ENCODE measurements at regions not wholly inside any gene's neighbourhood (a gene's known extent, or its start where the extent isn't known, plus 50 kb on each side); places are given as distances from the start of the nearest gene placed in this dataset.

GRCh38 chr11:107123022-107123421, 104.7 kb upstream of the GUCY1A2 start:
- ChIA-PET CTCF (no interaction called here), POLR2A (no interaction called here)
- Histone ChIP-seq H3K4me3 (ENCODE audit: low read depth, low read length) (no peak overlapping the region), H3K9me3 (ENCODE audit: control insufficient read depth, insufficient read depth, low read depth, low read length) (no peaks in the 10 kb centered on the region), H3K4me1 (ENCODE audit: control insufficient read depth, insufficient read depth, low read length) (no peaks in the 10 kb centered on the region), H3K27ac (ENCODE audit: extremely low read depth, low read depth, low read length) (no peak overlapping the region), H3K36me3 (ENCODE audit: control insufficient read depth in 2 of 2, insufficient read depth in 1 of 2, low read length in 2 of 2) (no peaks in the 10 kb centered on the region)
- TF ChIP-seq ZNF24 (tag by site-specific recombination; IDR thresholded peaks at IDR 0.05) (no peak), ZNF18 (tag by site-specific recombination; IDR thresholded peaks at IDR 0.05) (no peak), FEZF1 (tag by site-specific recombination; IDR thresholded peaks at IDR 0.05) (no peak), ZNF560 (tag by site-specific recombination; IDR thresholded peaks at IDR 0.05; ENCODE audit: borderline replicate concordance) (no peak), ZNF521 (tag by site-specific recombination; IDR thresholded peaks at IDR 0.05) (no peak), ZNF341 (tag by site-specific recombination; IDR thresholded peaks at IDR 0.05; ENCODE audit: low read depth) (no peak), ZBTB21 (tag by site-specific recombination; IDR thresholded peaks at IDR 0.05) (no peak), PRDM4 (tag by site-specific recombination; IDR thresholded peaks at IDR 0.05) (no peak), ZIC2 (tag by site-specific recombination; IDR thresholded peaks at IDR 0.05) (no peak)

- Histone ChIP-seq H3K36me3 (ENCODE audit: control insufficient read depth in 2 of 2, insufficient read depth in 1 of 2, low read length in 2 of 2) (no peaks in the 10 kb centered on the region), H3K27ac (ENCODE audit: extremely low read depth, low read depth, low read length) (no peak overlapping the region), H3K4me3 (ENCODE audit: low read depth, low read length) (no peak overlapping the region), H3K4me1 (ENCODE audit: control insufficient read depth, insufficient read depth, low read length) (no peaks in the 10 kb centered on the region), H3K9me3 (ENCODE audit: control insufficient read depth, insufficient read depth, low read depth, low read length) (no peaks in the 10 kb centered on the region)
- ChIA-PET POLR2A (interaction anchor here (0.6 kb wide), 1 partner anchor 76 kb away, joined by 3 read pairs; no protein-coding TSS in a partner anchor), CTCF (no interaction called here)
- TF ChIP-seq GLI4 (tag by site-specific recombination; IDR thresholded peaks at IDR 0.05), result no peak
- TF ChIP-seq ZFP69B (tag by site-specific recombination; IDR thresholded peaks at IDR 0.05), result no peak
- TF ChIP-seq IKZF3 (tag by site-specific recombination; IDR thresholded peaks at IDR 0.05), result no peak
- TF ChIP-seq ZNF830 (tag by site-specific recombination; IDR thresholded peaks at IDR 0.05; ENCODE audit: low read depth), result no peak
- TF ChIP-seq ZBTB10 (tag by site-specific recombination; IDR thresholded peaks at IDR 0.05), result no peak
- no peak for TF ChIP-seq PRDM6 (tag by site-specific recombination; IDR thresholded peaks at IDR 0.05)
- TF ChIP-seq ZNF704 (tag by site-specific recombination; IDR thresholded peaks at IDR 0.05), result no peak
Observed at GRCh38 chr11:107118025-107118720, 99.9 kb upstream of the GUCY1A2 start.

All from HEK293 (cell line).